ENCODE measurements at regions not wholly inside any gene's neighbourhood (a gene's known extent, or its start where the extent isn't known, plus 50 kb on each side); places are given as distances from the start of the nearest gene placed in this dataset.
A peak's percentile ranks its signal among the peaks of the same experiment; 100 is the strongest.
"Not testable (repeated sequence)": the region's sequence is repeated elsewhere in the genome, so short reads cannot be mapped to it uniquely, and the experiment has no call there.

DNA sequence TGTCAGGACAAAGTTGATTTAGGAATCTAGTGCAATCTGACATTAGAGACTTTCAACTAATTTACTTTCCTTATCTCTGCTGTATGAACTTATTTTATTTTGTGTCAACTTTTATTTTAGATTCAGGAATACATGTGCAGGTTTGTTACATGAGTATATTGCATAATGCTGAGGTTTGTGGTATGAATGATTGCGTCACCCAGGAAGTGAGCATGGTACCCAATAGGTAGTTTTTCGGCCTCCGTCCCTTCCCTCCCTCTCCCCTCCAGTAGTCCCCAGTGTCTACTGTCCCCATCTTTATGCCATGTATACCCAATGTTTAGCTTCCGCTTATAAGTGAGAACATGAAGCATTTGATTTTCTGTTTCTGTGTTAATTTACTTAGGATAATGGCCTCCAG, 68.7 kb upstream of the TEX13D start:
- no peak for DNase-seq
- no peaks in the 10 kb centered on the region for H3K36me3 ChIP-seq
- TF ChIP-seq EP300 (IDR thresholded peaks at IDR 0.05) (no peak), POLR2AphosphoS5 (IDR thresholded peaks at IDR 0.05) (no peak), POLR2A (IDR thresholded peaks at IDR 0.05) (no peak)
- TF ChIP-seq, protein P1, sequence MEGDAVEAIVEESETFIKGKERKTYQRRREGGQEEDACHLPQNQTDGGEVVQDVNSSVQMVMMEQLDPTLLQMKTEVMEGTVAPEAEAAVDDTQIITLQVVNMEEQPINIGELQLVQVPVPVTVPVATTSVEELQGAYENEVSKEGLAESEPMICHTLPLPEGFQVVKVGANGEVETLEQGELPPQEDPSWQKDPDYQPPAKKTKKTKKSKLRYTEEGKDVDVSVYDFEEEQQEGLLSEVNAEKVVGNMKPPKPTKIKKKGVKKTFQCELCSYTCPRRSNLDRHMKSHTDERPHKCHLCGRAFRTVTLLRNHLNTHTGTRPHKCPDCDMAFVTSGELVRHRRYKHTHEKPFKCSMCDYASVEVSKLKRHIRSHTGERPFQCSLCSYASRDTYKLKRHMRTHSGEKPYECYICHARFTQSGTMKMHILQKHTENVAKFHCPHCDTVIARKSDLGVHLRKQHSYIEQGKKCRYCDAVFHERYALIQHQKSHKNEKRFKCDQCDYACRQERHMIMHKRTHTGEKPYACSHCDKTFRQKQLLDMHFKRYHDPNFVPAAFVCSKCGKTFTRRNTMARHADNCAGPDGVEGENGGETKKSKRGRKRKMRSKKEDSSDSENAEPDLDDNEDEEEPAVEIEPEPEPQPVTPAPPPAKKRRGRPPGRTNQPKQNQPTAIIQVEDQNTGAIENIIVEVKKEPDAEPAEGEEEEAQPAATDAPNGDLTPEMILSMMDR (IDR thresholded peaks at IDR 0.05) = no peak
- ATAC-seq (ENCODE audit: low FRiP score in 2 of 2) = no peak
- H3K27ac ChIP-seq = no peak overlapping the region
- no peak overlapping the region for H3K4me3 ChIP-seq
- no peaks in the 10 kb centered on the region for H3K9me3 ChIP-seq
- 68 to 80% methylated on average over 4 of the region's 4 CpGs for WGBS, 2 donors
- no peaks in the 10 kb centered on the region for H3K4me1 ChIP-seq
- no peaks in the 10 kb centered on the region for H3K27me3 ChIP-seq

DNA sequence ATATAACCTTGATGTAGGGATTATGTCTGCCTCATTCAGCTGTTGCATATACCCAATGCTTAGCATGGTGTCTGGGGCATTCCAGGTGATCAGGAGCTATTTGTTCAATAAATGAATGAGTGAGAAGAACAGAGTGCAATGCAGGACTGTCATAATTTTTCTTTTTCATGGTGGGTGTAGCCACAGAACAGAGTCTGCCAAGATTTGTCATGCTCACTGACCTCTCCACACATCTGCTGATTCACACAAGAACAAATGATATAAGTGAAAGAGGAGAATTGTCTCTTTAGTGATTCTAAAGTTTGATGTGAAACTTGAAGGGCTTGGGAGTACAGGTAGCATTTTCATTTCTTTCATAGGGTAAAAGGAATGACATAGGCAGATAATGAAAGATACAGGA, 64.4 kb upstream of the TEX13D start:
- no peaks in the 10 kb centered on the region for H3K27me3 ChIP-seq
- DNase-seq (no peak), ATAC-seq (ENCODE audit: low FRiP score in 2 of 2) (peak in 1 of 2 donors; percentile 66)
- H3K9me3 ChIP-seq = no peaks in the 10 kb centered on the region
- TF ChIP-seq POLR2A (IDR thresholded peaks at IDR 0.05) = no peak
- no peak for TF ChIP-seq POLR2AphosphoS5 (IDR thresholded peaks at IDR 0.05)
- TF ChIP-seq EP300 (IDR thresholded peaks at IDR 0.05) = no peak
- TF ChIP-seq, protein P1 (IDR thresholded peaks at IDR 0.05) = no peak
- no peaks in the 10 kb centered on the region for H3K4me1 ChIP-seq
- no peaks in the 10 kb centered on the region for H3K36me3 ChIP-seq
- no peak overlapping the region for H3K4me3 ChIP-seq
- no peak overlapping the region for H3K27ac ChIP-seq

DNA sequence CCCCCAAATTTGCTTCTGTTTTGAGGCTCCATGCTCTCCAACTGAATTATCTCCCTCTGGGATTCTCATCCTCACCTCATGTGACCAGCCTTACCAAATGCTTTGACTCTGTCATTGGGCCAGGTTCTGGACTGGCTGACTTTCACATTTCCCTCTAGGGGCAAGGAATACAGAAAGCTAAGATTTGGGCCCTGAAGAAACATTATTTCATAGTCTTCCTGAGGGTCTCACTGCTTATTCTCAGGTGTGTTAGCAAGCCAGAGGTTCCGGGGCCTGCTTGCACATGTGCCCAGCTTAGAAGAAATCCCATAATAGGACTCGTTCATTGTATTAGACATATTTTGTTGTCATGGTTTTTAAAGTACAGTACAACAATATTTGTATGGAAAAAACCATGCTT, 62.6 kb upstream of the TEX13D start:
- no peaks in the 10 kb centered on the region for H3K36me3 ChIP-seq
- H3K27ac ChIP-seq = no peak overlapping the region
- no peak overlapping the region for H3K4me3 ChIP-seq
- DNase-seq (no peak), ATAC-seq (ENCODE audit: low FRiP score in 2 of 2) (no peak)
- TF ChIP-seq POLR2A (IDR thresholded peaks at IDR 0.05) (no peak), POLR2AphosphoS5 (IDR thresholded peaks at IDR 0.05) (no peak), EP300 (IDR thresholded peaks at IDR 0.05) (no peak)
- TF ChIP-seq, protein P1 (IDR thresholded peaks at IDR 0.05) = no peak
- WGBS, 2 donors = 79 to 96% methylated on average over 2 of the region's 2 CpGs
- H3K4me1 ChIP-seq = peaks cover 0 to 6% (median 3%) of the 10 kb centered on the region in 4 donors
- no peaks in the 10 kb centered on the region for H3K27me3 ChIP-seq
- no peaks in the 10 kb centered on the region for H3K9me3 ChIP-seq

DNA sequence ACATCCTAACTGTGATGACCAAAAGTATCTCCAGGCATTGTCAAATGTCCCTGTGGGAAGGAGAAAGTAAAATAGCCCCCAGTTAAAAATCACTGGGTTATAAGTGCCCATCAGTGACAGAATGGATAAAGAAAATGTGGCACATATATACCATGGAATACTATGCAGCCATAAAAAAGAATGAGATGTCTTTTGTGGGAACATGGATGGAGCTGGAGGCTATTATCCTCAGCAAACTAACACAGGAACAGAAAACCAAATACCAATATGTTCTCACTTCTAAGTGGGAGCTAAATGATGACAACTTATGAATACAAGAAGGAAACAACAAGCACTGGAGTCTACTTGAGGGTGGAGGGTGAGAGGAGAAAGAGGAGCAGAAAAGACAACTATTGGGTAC, 60.9 kb upstream of the TEX13D start:
- H3K27ac ChIP-seq; H3K4me3 ChIP-seq; DNase-seq; H3K4me1 ChIP-seq; H3K27me3 ChIP-seq; ATAC-seq (ENCODE audit: low FRiP score in 2 of 2); H3K9me3 ChIP-seq; H3K36me3 ChIP-seq: not testable (repeated sequence)

DNA sequence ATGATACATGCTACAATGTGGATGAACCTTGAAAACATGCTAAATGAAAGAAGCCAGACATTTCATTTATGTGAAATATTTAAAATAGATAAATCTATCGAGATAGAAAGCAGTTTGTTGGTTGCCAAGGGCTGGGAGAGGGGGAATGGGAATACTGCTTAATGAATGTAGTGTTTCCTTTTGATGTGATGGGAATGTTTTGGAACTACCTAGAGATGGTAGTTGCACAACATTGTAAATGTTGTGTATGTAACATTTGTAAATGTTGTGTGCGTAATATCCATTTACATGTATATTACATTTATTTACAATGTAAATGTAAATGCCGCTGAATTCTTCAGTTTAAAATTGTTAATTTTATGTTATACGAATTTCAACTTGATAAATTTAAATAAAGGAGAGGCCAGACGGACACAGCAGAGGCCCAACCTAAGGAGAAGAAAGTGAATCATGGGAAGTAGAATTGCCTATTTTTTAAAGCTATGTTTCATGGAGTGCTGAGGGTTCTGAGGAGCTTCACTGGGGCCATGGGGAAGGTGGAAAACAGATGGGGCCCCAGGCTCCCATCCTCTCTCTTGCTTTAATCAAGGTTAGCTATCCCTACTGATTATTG, 60.0 kb upstream of the TEX13D start:
- no peaks in the 10 kb centered on the region for H3K9me3 ChIP-seq
- no peaks in the 10 kb centered on the region for H3K36me3 ChIP-seq
- no peak for DNase-seq
- TF ChIP-seq POLR2A (IDR thresholded peaks at IDR 0.05) (no peak), EP300 (IDR thresholded peaks at IDR 0.05) (no peak), POLR2AphosphoS5 (IDR thresholded peaks at IDR 0.05) (no peak)
- TF ChIP-seq, protein P1 (IDR thresholded peaks at IDR 0.05) = no peak
- H3K27me3 ChIP-seq = no peaks in the 10 kb centered on the region
- ATAC-seq (ENCODE audit: low FRiP score in 2 of 2) = no peak
- no peak overlapping the region for H3K27ac ChIP-seq
- peaks cover 0 to 9% (median 3%) of the 10 kb centered on the region in 4 donors for H3K4me1 ChIP-seq
- WGBS, 2 donors = 79 to 94% methylated on average over 5 of the region's 5 CpGs
- no peak overlapping the region for H3K4me3 ChIP-seq
